SU-DHL-6 (cell line): ENCODE measurements at regions not wholly inside any gene's neighbourhood (a gene's known extent, or its start where the extent isn't known, plus 50 kb on each side); places are given as distances from the start of the nearest gene placed in this dataset.

ENCODE experiments used
- H2AFZ ChIP-seq: fragments of 200-600 bp; sonication (generic); 2 replicates; pipeline ENCODE4 v1.6.1; 2014; ENCODE audit warnings: low read depth, mild to moderate bottlenecking, moderate library complexity, mixed read lengths, antibody characterized with exemption, low read length; ENCODE audit not compliant: severe bottlenecking
- H3F3A ChIP-seq: fragments of 200-600 bp; shearing (Covaris generic); 2 replicates; pipeline ENCODE4 v1.6.0; 2016; ENCODE audit warnings: antibody characterized with exemption, mild to moderate bottlenecking; ENCODE audit not compliant: insufficient read depth
- H3K27ac ChIP-seq: fragments of 200-600 bp; sonication (generic); 2 replicates; pipeline ENCODE4 v1.5.1; 2016; ENCODE audit warnings: low read depth, mild to moderate bottlenecking, low read length, moderate library complexity, mixed read lengths
- H3K27me3 ChIP-seq: fragments of 200-600 bp; sonication (generic), shearing (Covaris generic); 2 replicates; pipeline ENCODE4 v1.6.0; 2014; ENCODE audit warnings: mild to moderate bottlenecking, low read length
- H3K36me3 ChIP-seq: fragments of 200-600 bp; sonication (generic); 2 replicates; pipeline ENCODE4 v1.6.1; 2014; ENCODE audit warnings: mild to moderate bottlenecking, low read length, mixed read lengths
- H3K4me2 ChIP-seq: fragments of 300-600, 200-600 bp; shearing (Covaris generic), sonication (generic); 2 replicates; pipeline ENCODE4 v1.6.0; 2014; ENCODE audit warnings: low read length, low read depth, mild to moderate bottlenecking; ENCODE audit not compliant: poor library complexity, severe bottlenecking
- H3K4me3 ChIP-seq: fragments of 200-600 bp; sonication (generic); 2 replicates; pipeline ENCODE4 v1.5.1; 2014; ENCODE audit warnings: antibody characterized with exemption, low read length, mild to moderate bottlenecking, mixed read lengths; ENCODE audit not compliant: insufficient read depth, poor library complexity, severe bottlenecking
- H3K79me2 ChIP-seq: fragments of 200-600 bp; sonication (generic); 2 replicates; pipeline ENCODE4 v1.6.1; 2014; ENCODE audit warnings: mild to moderate bottlenecking, low read length, moderate library complexity; ENCODE audit not compliant: insufficient read depth
- H3K9ac ChIP-seq: fragments of 200-600 bp; sonication (generic); 2 replicates; pipeline ENCODE4 v1.7.0; 2014; ENCODE audit warnings: mild to moderate bottlenecking, low read length
- H3K9me2 ChIP-seq: fragments of 200-600 bp; sonication (generic); replicated peaks from 2 replicates; pipeline ENCODE4 v1.6.1; 2014; ENCODE audit warnings: low read length; ENCODE audit not compliant: insufficient read depth
- H3K9me3 ChIP-seq: fragments of 200-600 bp; sonication (generic); 2 replicates; pipeline ENCODE4 v1.6.1; 2014; ENCODE audit warnings: low read length, mixed read lengths; ENCODE audit not compliant: insufficient read depth
- H4K20me1 ChIP-seq: fragments of 200-600 bp; sonication (generic); 2 replicates; pipeline ENCODE4 v1.6.1; 2014; ENCODE audit warnings: low read depth, mild to moderate bottlenecking, antibody characterized with exemption, low read length, moderate library complexity, mixed read lengths
- EZH2phosphoT487 ChIP-seq: fragments of 200-600 bp; sonication (generic), shearing (Covaris generic); conservative IDR thresholded peaks from 2 replicates; pipeline ENCODE4 v1.6.1; 2018; ENCODE audit warnings: mild to moderate bottlenecking, antibody characterized with exemption, low read length, moderate library complexity, mixed read lengths
- TF ChIP-seq, protein P1 (sequence below): fragments of 200-600 bp; sonication (generic); IDR thresholded peaks from one replicate; pipeline ENCODE4 v1.5.1; 2017; ENCODE audit warnings: antibody characterized with exemption, mild to moderate bottlenecking, low read length, moderate library complexity; ENCODE audit not compliant: insufficient read depth, poor library complexity, severe bottlenecking

DNA sequence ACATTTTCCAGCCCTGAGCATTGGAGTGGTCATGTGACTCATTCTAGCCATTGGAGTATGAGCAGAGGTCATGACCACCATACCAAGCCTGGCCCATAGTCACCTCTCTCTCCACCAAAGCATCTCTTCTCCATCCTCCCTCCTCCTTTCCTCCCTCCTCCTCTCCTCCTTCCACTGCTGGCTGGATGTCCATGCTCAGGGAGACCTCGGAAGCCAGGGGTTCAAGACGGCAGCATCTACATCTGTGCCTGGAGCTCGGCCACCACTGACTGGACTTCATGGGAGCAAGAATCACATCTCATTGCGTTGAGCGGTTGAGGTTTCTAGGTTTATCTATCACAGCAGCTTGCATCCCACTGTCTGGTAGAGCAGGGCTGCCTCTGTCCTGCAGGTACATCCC lies 252.4 kb downstream of the NDUFA10 start:
- Histone ChIP-seq H3K79me2 (no peaks in the 10 kb centered on the region), H3K9me3 (no peaks in the 10 kb centered on the region), H3K9ac (no peak overlapping the region), H3F3A (no peaks in the 10 kb centered on the region), H2AFZ (no peak overlapping the region), H3K4me2 (no peak overlapping the region), H4K20me1 (no peaks in the 10 kb centered on the region), H3K4me3 (no peak overlapping the region), H3K36me3 (no peaks in the 10 kb centered on the region), H3K9me2 (no peaks in the 10 kb centered on the region), H3K27me3 (no peaks in the 10 kb centered on the region), H3K27ac (no peak overlapping the region)
- no peak for TF ChIP-seq EZH2phosphoT487
- TF ChIP-seq, protein P1, sequence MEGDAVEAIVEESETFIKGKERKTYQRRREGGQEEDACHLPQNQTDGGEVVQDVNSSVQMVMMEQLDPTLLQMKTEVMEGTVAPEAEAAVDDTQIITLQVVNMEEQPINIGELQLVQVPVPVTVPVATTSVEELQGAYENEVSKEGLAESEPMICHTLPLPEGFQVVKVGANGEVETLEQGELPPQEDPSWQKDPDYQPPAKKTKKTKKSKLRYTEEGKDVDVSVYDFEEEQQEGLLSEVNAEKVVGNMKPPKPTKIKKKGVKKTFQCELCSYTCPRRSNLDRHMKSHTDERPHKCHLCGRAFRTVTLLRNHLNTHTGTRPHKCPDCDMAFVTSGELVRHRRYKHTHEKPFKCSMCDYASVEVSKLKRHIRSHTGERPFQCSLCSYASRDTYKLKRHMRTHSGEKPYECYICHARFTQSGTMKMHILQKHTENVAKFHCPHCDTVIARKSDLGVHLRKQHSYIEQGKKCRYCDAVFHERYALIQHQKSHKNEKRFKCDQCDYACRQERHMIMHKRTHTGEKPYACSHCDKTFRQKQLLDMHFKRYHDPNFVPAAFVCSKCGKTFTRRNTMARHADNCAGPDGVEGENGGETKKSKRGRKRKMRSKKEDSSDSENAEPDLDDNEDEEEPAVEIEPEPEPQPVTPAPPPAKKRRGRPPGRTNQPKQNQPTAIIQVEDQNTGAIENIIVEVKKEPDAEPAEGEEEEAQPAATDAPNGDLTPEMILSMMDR, result no peak

DNA sequence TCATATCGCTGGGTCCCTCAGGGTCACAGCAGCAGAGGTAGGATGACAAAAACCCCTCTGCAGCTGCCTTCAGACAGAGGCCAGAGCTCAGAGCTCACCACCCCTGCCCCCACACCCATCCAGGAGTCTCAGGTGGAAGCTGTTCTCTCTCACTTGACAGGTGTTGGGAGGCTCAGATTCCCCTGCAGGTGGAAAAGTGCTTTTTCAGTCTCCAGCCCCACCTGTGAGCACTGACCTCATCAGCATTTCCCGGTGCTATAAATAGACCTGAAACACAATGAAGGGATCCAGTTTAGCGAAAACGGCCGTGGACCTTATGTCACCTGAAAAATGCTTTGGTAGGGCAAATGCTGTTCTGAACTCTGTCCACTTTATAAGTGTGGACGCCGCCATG lies 254.9 kb downstream of the NDUFA10 start:
- Histone ChIP-seq H3K9me3 (no peaks in the 10 kb centered on the region), H3K27ac (no peak overlapping the region), H3K79me2 (no peaks in the 10 kb centered on the region), H3K9me2 (no peaks in the 10 kb centered on the region), H3K9ac (no peak overlapping the region), H3K4me2 (no peak overlapping the region), H2AFZ (no peak overlapping the region), H3K36me3 (no peaks in the 10 kb centered on the region), H4K20me1 (no peaks in the 10 kb centered on the region), H3F3A (no peaks in the 10 kb centered on the region), H3K27me3 (no peaks in the 10 kb centered on the region), H3K4me3 (no peak overlapping the region)
- TF ChIP-seq EZH2phosphoT487, result no peak
- TF ChIP-seq, protein P1, result no peak

DNA sequence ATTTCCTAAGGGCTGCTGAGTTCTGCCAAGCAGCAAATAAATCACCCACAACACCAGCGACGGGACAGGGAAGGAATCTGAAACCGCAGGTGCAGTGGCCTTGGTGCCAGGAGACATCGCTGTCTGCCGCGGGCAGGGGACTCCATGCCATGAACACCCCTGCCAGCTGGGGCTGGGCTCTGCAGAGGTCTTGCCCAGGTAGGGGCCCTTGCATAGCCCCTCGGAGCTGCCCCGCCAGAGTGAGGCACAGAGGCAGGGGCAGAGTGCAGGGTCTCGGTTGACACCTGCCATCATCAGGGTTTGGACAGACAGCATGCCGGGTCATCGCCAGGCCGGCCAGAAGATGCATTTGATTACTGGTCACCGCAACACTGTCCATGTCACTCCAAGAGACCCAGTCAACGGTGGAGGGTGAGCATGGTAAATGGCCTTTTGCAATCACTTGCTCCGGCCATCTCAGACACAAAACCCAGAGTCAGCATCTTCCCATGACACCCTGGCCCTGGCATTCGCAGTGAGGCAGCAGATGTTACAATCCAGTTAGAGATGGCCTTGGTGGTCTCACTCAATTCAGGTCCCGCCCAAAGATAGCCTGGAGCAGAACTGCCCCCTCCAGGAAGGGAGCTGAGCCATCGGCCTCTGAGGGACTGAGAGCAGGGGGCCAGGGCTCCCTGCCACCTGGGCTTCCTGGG lies 255.4 kb downstream of the NDUFA10 start:
- H3K4me3 ChIP-seq, result no peak overlapping the region
- no peak overlapping the region for H3K4me2 ChIP-seq
- no peaks in the 10 kb centered on the region for H3K36me3 ChIP-seq
- H3K9ac ChIP-seq, result no peak overlapping the region
- no peaks in the 10 kb centered on the region for H3K79me2 ChIP-seq
- no peaks in the 10 kb centered on the region for H3F3A ChIP-seq
- H3K9me2 ChIP-seq, result no peaks in the 10 kb centered on the region
- H3K9me3 ChIP-seq, result no peaks in the 10 kb centered on the region
- H3K27ac ChIP-seq, result no peak overlapping the region
- no peak overlapping the region for H2AFZ ChIP-seq
- TF ChIP-seq, protein P1, result no peak
- TF ChIP-seq EZH2phosphoT487, result no peak
- no peaks in the 10 kb centered on the region for H3K27me3 ChIP-seq
- H4K20me1 ChIP-seq, result no peaks in the 10 kb centered on the region
